ENCODE measurements at regions not wholly inside any gene's neighbourhood (a gene's known extent, or its start where the extent isn't known, plus 50 kb on each side); places are given as distances from the start of the nearest gene placed in this dataset.
"Not testable (repeated sequence)": the region's sequence is repeated elsewhere in the genome, so short reads cannot be mapped to it uniquely, and the experiment has no call there.

DNA sequence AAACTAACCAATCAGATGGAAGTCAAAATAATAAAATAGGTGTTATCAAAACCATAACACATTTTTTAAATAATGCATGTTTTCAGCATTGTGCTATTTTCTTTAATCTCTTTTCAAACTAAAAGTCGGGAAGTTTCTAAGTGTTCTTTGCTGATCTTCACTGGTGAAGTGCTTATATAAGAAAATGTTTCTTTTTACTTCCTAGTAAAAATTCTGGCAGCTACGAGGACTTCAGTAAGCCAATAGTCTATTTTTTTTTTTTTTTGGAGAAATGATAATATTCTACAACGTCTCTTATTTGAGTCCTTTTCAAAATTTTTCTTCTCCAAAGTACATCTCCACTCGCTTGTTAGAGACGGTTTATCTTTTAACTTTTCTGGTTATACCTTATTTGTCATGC is 448.0 kb downstream of the SLC6A15 start:
- no peaks in the 10 kb centered on the region for H3K9me3 ChIP-seq (replicated peaks in 1 of 3)
- no peaks in the 10 kb centered on the region for H3K27me3 ChIP-seq
- no peak overlapping the region for H3K27ac ChIP-seq
- intact Hi-C loops (cut with DNase I), result no loop called here
- TF ChIP-seq POLR2A (IDR thresholded peaks at IDR 0.05), result no peak
- TF ChIP-seq, protein P1, sequence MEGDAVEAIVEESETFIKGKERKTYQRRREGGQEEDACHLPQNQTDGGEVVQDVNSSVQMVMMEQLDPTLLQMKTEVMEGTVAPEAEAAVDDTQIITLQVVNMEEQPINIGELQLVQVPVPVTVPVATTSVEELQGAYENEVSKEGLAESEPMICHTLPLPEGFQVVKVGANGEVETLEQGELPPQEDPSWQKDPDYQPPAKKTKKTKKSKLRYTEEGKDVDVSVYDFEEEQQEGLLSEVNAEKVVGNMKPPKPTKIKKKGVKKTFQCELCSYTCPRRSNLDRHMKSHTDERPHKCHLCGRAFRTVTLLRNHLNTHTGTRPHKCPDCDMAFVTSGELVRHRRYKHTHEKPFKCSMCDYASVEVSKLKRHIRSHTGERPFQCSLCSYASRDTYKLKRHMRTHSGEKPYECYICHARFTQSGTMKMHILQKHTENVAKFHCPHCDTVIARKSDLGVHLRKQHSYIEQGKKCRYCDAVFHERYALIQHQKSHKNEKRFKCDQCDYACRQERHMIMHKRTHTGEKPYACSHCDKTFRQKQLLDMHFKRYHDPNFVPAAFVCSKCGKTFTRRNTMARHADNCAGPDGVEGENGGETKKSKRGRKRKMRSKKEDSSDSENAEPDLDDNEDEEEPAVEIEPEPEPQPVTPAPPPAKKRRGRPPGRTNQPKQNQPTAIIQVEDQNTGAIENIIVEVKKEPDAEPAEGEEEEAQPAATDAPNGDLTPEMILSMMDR (IDR thresholded peaks at IDR 0.05), result no peak
- no peaks in the 10 kb centered on the region for H3K4me1 ChIP-seq (replicated peaks in 1 of 2)
- no peak overlapping the region for H3K4me3 ChIP-seq
- no peak for DNase-seq
- 57 to 59% (median 57%) methylated on average over 5 of the region's 5 CpGs for WGBS, 4 donors
- H3K36me3 ChIP-seq (replicated peaks in 1 of 2), result no peaks in the 10 kb centered on the region

DNA sequence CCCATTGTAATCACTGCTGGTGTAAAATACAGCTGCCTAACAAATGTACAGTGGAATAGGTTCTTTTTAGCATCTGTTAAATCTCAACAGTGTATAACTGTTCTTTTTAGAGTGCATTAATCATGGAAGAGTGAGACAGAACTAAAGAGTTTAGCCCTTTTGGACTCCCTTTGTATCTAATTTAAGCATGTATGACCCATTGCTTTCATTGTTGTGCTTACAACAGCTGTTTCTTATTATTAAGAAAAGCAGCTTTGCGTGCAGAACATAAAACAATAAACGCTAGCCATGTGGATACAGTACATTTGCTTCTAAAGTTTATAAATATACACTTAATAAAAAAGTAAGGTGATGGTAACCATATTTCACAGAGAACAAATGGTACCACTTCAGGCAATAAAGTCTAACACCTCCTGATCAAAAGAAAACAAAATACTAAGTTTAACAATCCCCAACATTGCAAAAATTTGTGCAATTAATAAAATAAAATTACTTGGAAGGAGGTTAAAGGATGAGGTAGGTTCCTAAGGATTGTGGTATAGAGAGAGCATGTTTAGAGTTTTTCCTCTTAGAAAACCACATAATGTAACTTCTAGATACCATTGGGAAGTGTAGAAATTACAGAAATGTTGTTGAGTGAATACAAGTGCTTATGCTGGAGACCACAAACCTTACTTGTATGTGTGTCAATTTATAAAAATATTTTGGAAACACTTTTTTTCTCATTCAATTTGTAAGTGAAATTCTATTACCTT is 448.7 kb downstream of the SLC6A15 start:
- no peak for TF ChIP-seq POLR2A (IDR thresholded peaks at IDR 0.05)
- TF ChIP-seq, protein P1 (IDR thresholded peaks at IDR 0.05), result no peak
- Histone ChIP-seq H3K4me3 (no peak overlapping the region), H3K9me3 (replicated peaks in 1 of 3) (no peaks in the 10 kb centered on the region), H3K4me1 (replicated peaks in 1 of 2) (no peaks in the 10 kb centered on the region), H3K27me3 (no peaks in the 10 kb centered on the region), H3K36me3 (replicated peaks in 1 of 2) (no peaks in the 10 kb centered on the region), H3K27ac (no peak overlapping the region)
- intact Hi-C loops (cut with DNase I), result no loop called here
- no peak for DNase-seq
- 38 to 63% (median 42%) methylated on average over 2 of the region's 2 CpGs for WGBS, 4 donors

DNA sequence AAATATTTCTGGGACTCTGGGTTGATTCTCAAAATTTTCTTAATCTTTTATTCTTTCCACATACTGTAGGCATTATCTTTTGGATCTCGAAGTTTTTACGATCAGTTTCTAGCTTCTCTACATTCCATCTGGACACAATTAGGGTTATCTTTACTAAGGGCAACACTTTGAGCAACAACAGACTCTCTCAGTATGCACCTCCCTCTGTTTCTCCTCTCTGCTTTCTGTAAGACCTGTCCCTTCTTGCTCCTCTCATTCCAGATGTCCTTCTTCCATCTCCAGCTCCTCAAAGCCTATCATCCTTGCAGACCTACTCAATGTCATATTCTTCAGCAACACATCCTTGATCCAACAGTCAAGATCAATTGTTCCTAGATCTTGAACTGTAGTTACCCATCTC is 457.0 kb downstream of the SLC6A15 start:
- DNase-seq, result no peak
- Histone ChIP-seq H3K4me3 (no peak overlapping the region), H3K27me3 (no peaks in the 10 kb centered on the region), H3K36me3 (replicated peaks in 1 of 2) (no peaks in the 10 kb centered on the region), H3K4me1 (replicated peaks in 1 of 2) (no peaks in the 10 kb centered on the region), H3K27ac (no peak overlapping the region), H3K9me3 (replicated peaks in 1 of 3) (no peaks in the 10 kb centered on the region)
- WGBS, 4 donors, result 71 to 85% (median 75%) methylated on average over 2 of the region's 2 CpGs
- intact Hi-C loops (cut with DNase I), result no loop called here
- TF ChIP-seq, protein P1 (IDR thresholded peaks at IDR 0.05), result no peak
- no peak for TF ChIP-seq POLR2A (IDR thresholded peaks at IDR 0.05)

DNA sequence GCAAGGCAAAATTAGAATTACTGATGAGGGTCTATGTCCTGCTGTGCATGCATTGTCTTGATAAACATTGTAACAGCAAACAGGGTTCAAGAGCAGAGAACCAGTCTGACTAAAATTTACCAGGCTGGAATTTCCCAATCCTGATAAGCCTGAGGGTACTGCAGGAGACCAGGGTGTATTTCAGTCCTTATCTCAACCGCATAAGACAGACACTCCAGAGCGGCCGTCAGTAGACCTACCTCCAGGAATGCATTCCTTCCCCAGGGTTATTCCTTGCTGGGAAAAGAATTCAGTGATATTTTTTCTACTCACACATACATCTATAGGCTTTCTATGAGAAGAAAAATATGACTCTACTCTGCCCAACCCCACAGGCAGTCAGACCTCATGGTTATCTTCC is 466.1 kb downstream of the SLC6A15 start:
- H3K4me3 ChIP-seq; intact Hi-C loops (cut with DNase I); H3K4me1 ChIP-seq (replicated peaks in 1 of 2); H3K36me3 ChIP-seq (replicated peaks in 1 of 2); H3K27ac ChIP-seq; H3K9me3 ChIP-seq (replicated peaks in 1 of 3); DNase-seq; H3K27me3 ChIP-seq: not testable (repeated sequence)
- WGBS, 4 donors, result 75 to 94% (median 89%) methylated on average over 3 of the region's 3 CpGs

DNA sequence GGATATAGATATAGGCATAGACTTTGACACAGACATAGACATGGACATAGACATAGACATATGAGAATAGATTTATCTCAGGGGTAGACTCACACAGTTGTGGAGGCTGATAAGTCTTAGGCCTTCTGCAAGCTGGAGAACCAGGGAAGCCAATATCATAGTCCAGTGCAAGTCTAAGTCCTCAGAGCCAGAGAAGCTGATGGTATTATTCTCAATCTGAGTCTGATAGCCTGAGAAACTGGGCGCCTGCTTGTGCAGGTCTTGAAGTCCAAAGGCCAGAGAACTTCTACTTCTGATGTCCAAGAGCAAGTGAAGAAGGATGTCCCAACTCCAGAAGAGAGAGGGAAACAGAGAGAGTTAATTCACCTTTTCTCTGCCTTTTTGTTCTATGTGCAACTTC is 476.5 kb downstream of the SLC6A15 start:
- Histone ChIP-seq H3K9me3 (replicated peaks in 1 of 3) (no peaks in the 10 kb centered on the region), H3K4me1 (replicated peaks in 1 of 2) (no peaks in the 10 kb centered on the region), H3K27ac (no peak overlapping the region), H3K36me3 (replicated peaks in 1 of 2) (no peaks in the 10 kb centered on the region), H3K27me3 (no peaks in the 10 kb centered on the region), H3K4me3 (no peak overlapping the region)
- TF ChIP-seq, protein P1 (IDR thresholded peaks at IDR 0.05), result no peak
- no peak for TF ChIP-seq POLR2A (IDR thresholded peaks at IDR 0.05)
- intact Hi-C loops (cut with DNase I), result no loop called here
- WGBS, 4 donors, result 0 to 76% (median 60%) methylated on average over 1 of the region's 1 CpG
- no peak for DNase-seq

All from adrenal gland (tissue), 9 donors.